HG03060 (cell line): ENCODE measurements at regions not wholly inside any gene's neighbourhood (a gene's known extent, or its start where the extent isn't known, plus 50 kb on each side); places are given as distances from the start of the nearest gene placed in this dataset.
A peak's percentile ranks its signal among the peaks of the same experiment; 100 is the strongest.
"Not testable (repeated sequence)": the region's sequence is repeated elsewhere in the genome, so short reads cannot be mapped to it uniquely, and the experiment has no call there.

Experiments used
- ATAC-seq: cut with Tn5 transposase; IDR thresholded peaks from one replicate; pipeline ENCODE4 v1.9.1; 2021; ENCODE audit warnings: low read depth, moderate number of reproducible peaks; ENCODE audit not compliant: unreplicated experiment

- no peak for ATAC-seq
These were observed 1072.3 kb upstream of the PCDH10 start for GRCh38 chr4:132076829-132077228.

GRCh38 chr4:132085105-132085504 is 1064.0 kb upstream of the PCDH10 start:
- ATAC-seq = no peak

GRCh38 chr4:132094017-132094416 is 1055.1 kb upstream of the PCDH10 start:
- no peak for ATAC-seq

- no peak for ATAC-seq
These were observed 1052.1 kb upstream of the PCDH10 start for GRCh38 chr4:132097041-132097440.

GRCh38 chr4:132101526-132101925 is 1047.6 kb upstream of the PCDH10 start:
- ATAC-seq = no peak

- ATAC-seq = no peak
These were observed 1040.3 kb upstream of the PCDH10 start for GRCh38 chr4:132108784-132109183.

- no peak for ATAC-seq
These were observed 1034.2 kb upstream of the PCDH10 start for GRCh38 chr4:132114885-132115284.

GRCh38 chr4:132122741-132123140 is 1026.4 kb upstream of the PCDH10 start:
- ATAC-seq = not testable (repeated sequence)

GRCh38 chr4:132123870-132124623 is 1025.0 kb upstream of the PCDH10 start:
- ATAC-seq = peak; percentile 53

GRCh38 chr4:132124624-132124974 is 1024.5 kb upstream of the PCDH10 start:
- no peak for ATAC-seq

GRCh38 chr4:132125131-132125530 is 1024.0 kb upstream of the PCDH10 start:
- no peak for ATAC-seq

- no peak for ATAC-seq
These were observed 1016.7 kb upstream of the PCDH10 start for GRCh38 chr4:132132433-132132832.

GRCh38 chr4:132169660-132170059 is 979.4 kb upstream of the PCDH10 start:
- ATAC-seq = no peak

GRCh38 chr4:132180020-132180427 is 969.1 kb upstream of the PCDH10 start:
- no peak for ATAC-seq

- ATAC-seq = no peak
These were observed 953.9 kb upstream of the PCDH10 start for GRCh38 chr4:132195176-132195575.

- no peak for ATAC-seq
These were observed 945.5 kb upstream of the PCDH10 start for GRCh38 chr4:132203618-132204017.

- no peak for ATAC-seq
These were observed 934.6 kb upstream of the PCDH10 start for GRCh38 chr4:132214519-132214918.

- no peak for ATAC-seq
These were observed 930.7 kb upstream of the PCDH10 start for GRCh38 chr4:132218406-132218805.

- ATAC-seq = no peak
These were observed 921.8 kb upstream of the PCDH10 start for GRCh38 chr4:132227151-132227856.

GRCh38 chr4:132227857-132228165 is 921.3 kb upstream of the PCDH10 start:
- ATAC-seq = not testable (repeated sequence)

GRCh38 chr4:132228676-132229075 is 920.4 kb upstream of the PCDH10 start:
- no peak for ATAC-seq

GRCh38 chr4:132230025-132230424 is 919.1 kb upstream of the PCDH10 start:
- no peak for ATAC-seq
